GM19023 (cell line): ENCODE measurements at regions not wholly inside any gene's neighbourhood (a gene's known extent, or its start where the extent isn't known, plus 50 kb on each side); places are given as distances from the start of the nearest gene placed in this dataset.
"Not testable (repeated sequence)": the region's sequence is repeated elsewhere in the genome, so short reads cannot be mapped to it uniquely, and the experiment has no call there.

Experiments
- ATAC-seq: cut with Tn5 transposase; IDR thresholded peaks from one replicate; pipeline ENCODE4 v1.9.1; 2021; ENCODE audit warnings: mild to moderate bottlenecking, moderate library complexity; ENCODE audit not compliant: unreplicated experiment

- no peak for ATAC-seq
Observed at GRCh38 chr20:6715401-6715941, 52.0 kb upstream of the BMP2 start.

- no peak for ATAC-seq
Observed at GRCh38 chr20:6714279-6714711, 53.2 kb upstream of the BMP2 start.

DNA sequence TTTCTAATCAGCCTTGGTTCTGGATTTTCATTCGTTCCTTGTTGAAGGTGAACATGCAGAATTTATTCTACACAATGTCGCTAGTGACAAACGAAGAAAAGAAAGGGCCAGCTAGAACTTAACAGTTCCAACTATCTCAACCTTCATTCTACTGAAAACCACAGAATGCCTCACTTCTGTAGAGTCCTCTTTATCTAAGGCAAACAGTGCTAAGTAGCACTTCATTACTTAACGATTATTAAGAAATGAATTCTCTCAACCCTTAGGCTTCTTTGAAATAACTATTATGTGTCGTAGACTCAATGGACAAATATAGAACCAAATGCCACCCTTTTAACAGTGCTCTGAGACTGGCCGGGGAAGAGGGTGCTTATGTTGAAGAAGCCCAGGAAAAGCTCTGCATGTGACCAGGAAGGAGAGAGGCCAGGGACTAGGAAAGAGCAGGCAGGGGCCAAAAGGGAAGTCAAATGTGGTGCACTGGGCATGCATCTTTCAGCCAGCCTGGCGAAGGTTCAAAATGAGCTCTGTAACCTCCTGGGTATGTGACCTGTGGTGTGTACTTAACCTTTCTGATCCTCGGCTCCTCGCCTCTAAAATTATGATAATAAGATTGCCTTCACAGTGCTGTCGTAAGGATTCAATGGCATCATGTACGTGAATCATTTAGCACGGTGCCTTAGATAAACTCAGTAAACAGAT, 55.4 kb upstream of the BMP2 start:
- ATAC-seq: no peak

DNA sequence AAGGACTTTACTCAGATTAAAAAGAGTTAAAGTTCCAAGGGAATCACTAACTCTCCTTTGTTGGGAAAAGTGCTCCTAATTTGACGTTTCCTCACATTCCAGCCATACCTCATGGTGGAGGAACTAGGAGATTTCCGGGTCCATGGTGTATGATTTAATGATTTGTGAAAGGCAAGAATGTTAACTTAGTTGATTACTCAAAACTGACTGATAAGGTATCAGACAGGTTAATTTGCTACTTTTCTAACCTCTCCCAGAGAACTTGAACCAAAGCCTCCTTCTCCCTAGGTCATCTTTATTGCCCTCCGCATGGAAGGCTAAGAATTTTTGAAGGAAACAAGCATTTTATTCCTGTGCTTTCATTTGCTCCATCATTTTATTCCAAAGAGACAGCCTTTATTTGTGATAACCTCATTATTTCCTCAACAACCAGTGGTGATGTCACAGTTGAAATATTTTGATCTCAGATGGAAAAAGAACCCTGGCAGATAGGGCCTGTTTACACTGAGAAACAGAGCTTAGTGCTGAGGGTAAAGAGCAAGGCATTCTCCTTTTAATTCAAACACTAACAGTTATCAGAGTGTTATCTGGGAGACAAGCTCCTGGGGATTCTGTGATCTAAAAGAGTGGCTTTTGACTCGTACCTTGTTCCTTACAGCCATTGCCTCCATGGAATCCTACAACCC, 57.4 kb upstream of the BMP2 start:
- ATAC-seq: no peak

GRCh38 chr20:6708010-6708409, 59.5 kb upstream of the BMP2 start:
- no peak for ATAC-seq

DNA sequence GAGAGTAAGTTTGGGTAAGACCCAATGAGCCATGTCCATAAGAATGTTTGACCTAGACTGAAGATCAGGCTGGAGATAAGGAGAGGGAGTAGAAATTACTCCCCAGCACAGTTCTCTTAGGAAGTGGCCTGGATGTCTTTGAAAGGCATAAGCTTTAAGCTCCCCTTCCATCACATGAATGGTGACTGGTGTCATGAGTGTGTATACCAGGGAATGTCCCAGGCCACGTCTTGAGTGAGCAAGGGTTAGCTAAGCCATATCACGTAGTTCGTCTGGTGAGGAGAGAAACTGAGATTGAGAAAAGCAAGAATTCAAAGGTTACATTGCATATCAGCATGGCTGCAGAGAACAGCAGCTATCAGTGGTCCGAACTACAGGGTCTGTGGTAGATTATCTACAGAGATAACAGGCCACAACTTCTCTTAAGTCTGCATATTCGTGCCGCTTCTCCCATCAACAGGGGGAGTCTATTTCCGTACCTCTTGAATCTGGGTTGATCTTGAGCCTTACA, 60.1 kb upstream of the BMP2 start:
- no peak for ATAC-seq

- no peak for ATAC-seq
Observed at GRCh38 chr20:6705926-6706548, 61.4 kb upstream of the BMP2 start.

GRCh38 chr20:6705106-6705766, 62.2 kb upstream of the BMP2 start:
- ATAC-seq: no peak

DNA sequence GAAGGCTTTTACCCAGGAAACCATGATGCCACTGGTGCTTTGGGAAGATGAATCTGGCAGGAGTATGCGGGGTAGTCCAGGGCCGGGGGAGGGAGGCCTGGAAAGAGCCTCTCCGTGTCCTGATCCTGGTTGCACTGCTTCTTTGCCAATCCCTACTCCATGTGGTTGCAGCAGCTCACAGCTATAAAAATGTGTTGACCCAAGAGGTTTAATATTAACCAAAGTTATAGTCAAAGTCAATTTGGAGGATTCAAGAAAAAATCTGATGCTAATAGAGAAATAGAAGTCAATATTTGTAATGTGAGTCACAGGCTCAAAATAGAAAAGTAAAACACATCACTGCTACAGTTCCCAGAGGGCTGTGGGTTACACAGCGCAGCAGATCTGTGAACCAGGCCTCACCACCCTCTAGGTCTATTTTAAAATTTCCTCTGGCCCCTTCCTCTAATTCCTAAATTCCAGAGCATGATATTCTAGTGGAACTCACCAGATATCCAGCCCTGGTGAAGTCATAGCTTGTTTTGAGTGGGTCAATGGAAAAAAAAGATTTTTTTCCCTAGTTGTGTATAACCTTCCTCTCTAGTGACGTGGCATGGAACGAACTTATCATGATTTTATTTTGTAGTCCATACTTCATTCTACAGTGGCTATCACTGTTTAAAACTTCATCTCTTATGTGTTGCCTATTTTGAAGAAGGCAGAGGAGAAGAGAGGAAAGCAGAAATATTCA, 63.2 kb upstream of the BMP2 start:
- ATAC-seq: no peak

DNA sequence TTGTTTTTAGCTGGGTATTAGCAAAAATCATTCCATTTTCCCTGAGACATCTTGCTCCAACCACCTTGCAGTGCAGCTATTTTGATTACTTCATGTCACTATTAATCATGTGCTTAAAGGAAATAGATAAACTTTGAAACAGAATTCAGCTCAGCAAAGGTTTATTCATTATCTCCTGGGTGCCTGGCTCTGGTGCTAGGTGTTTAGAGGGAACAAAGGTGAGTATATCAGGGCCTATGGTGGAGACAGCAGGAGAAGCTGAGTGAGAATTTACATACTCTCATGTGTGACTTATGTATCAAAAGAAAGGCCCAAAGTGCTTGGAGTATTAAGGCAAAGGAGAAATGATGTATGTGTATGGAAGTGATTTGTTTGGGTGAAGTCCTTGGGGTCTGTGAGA, 63.8 kb upstream of the BMP2 start:
- ATAC-seq: no peak

GRCh38 chr20:6703047-6703446, 64.4 kb upstream of the BMP2 start:
- no peak for ATAC-seq

- ATAC-seq: no peak
Observed at GRCh38 chr20:6702144-6702543, 65.3 kb upstream of the BMP2 start.

DNA sequence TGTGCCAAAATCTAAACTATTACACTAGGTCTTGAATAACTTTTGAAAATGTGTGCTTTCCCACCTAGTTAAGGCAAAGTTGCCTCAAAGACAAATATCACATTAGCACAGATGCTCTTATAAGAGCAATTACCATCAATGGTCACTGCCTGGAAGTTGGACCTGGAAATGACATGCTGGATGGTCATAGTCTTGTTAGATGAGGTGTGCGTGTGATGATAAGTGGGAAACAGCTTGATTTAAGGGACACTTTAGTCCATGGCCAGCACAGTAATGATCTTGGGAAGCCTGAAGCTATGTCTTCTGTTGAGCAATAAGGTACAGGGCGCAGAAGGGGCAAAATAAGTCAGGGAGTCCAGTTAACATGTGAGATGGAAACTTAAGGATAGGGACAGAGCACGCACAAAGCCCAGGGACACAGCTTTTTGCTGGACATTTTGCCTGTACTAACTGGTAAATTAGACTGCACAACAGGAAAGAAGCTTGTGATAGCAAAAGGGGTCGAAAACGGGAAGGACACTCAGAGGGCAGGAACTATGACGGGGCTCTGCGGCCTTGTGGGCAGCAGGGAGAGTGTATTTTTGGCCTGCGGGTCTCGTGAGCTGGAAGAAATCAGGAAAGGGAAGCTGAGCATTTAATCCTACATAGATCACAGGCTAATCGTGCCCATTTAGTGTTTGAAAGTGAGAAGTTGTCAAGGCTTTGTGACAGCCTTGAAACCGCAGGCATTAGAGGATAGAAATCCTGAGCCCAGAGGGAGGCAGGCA, 66.7 kb upstream of the BMP2 start:
- ATAC-seq: no peak

DNA sequence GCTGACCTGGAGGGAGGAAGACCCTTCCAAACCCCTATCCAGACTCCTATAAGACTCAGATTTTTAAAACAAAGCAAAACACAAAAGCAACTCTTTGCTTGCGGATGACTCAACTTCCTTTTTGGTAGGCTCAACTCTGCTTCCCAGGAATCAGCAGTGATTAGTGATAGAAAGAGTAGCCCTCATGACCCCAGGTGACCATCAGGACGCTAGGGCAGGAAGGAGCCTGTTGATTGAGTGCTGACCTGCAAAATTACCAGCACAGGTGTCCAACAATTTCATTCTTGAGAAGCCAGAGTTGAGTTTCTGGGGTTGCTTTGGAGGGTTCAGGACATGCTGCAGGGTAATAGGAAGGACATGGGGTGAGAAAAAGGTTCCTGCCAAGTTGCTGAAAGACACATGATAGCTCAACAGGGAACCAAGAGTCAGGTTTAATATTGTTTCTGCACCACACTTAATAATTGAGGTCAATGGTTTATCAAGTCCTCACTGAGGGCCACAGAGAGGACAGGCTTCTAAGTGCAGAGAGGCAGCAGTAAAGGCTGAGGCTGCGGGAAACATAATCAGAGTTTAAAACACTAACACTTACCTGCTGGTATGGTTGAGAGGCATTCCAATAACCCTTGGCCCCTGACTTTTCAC, 67.4 kb upstream of the BMP2 start:
- ATAC-seq: no peak

DNA sequence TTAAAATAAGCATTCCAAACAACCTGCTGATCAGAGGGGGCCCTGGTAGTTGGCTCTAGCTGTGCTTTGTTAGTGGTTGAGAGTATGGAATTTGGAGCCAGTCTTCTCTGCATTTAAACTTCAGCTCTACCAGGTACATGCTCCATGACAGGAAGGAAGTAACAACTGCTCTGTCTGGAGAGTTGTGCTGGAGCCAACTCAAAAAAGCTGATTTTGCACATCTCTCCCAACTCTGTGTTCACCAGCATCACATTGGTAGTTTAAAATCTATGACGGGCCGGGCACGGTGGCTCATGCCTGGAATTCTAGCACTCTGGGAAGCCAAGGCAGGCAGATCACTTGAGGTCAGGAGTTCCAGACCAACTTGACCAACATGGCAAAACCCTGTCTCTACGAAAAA, 68.8 kb upstream of the BMP2 start:
- ATAC-seq: no peak

DNA sequence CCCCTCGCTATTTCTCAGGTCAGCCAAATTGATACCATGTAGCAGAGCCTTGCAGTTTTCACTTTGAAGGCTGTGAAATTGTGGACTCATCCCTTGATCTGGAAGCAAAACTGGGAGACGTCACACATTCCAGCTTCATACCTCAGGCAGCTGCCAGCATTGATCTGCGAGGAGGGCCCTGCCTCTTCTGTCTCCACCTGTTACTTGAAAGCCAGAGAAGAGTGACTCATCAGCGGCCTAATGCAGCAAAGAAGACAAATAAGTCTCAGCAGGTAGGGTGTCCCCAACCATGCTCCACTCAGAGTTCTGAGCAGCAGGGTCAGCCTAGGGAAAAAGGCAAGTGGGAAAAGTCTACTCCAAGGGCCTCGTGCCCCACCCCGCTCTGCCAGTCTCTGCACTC, 69.4 kb upstream of the BMP2 start:
- no peak for ATAC-seq

GRCh38 chr20:6697228-6697972, 70.1 kb upstream of the BMP2 start:
- no peak for ATAC-seq

GRCh38 chr20:6696001-6696400, 71.5 kb upstream of the BMP2 start:
- ATAC-seq: no peak

DNA sequence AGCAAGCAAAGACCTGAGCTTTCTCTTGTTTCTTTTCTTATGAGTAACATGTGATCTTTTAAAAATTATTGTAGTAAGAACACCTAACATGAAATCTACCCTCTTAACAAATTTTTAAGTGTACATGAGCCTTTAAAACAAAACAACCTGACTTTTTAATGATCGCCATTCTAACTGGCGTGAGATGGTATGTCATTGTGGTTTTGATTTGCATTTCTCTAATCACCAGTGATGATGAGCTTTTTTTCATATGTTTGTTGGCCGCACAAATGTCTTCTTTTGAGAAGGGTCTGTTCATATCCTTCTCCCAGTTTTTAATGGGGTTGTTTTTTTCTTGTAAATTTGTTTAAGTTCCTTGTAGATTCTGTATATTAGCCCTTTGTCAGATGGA, 73.7 kb upstream of the BMP2 start:
- not testable (repeated sequence) for ATAC-seq
